Sigmoid colon (tissue), 4 donors: ENCODE measurements at regions not wholly inside any gene's neighbourhood (a gene's known extent, or its start where the extent isn't known, plus 50 kb on each side); places are given as distances from the start of the nearest gene placed in this dataset.

Experiments
- POLR2A ChIP-seq, 2 donors: fragments of 450-650 bp; IDR thresholded peaks; one replicate each; pipeline ENCODE4 v1.6.1; 2016; ENCODE audit warnings: antibody characterized with exemption in 2 of 2, mild to moderate bottlenecking in 2 of 2, moderate library complexity in 2 of 2
- POLR2AphosphoS5 ChIP-seq, 4 donors: sonication (generic); formaldehyde crosslinking; IDR thresholded peaks; one replicate each; pipeline ENCODE4 v1.6.1; 2017; ENCODE audit warnings: antibody characterized with exemption in 4 of 4
- TF ChIP-seq, protein P1 (sequence below), 4 experiments: fragments of 450-650 bp in 3 of 4; fragments of 200-600 bp in 1 of 4; IDR thresholded peaks; one replicate each; pipeline ENCODE4 v1.5.1; 2016 to 2019; ENCODE audit warnings: antibody characterized with exemption in 4 of 4, mild to moderate bottlenecking in 3 of 4, moderate library complexity in 2 of 4

DNA sequence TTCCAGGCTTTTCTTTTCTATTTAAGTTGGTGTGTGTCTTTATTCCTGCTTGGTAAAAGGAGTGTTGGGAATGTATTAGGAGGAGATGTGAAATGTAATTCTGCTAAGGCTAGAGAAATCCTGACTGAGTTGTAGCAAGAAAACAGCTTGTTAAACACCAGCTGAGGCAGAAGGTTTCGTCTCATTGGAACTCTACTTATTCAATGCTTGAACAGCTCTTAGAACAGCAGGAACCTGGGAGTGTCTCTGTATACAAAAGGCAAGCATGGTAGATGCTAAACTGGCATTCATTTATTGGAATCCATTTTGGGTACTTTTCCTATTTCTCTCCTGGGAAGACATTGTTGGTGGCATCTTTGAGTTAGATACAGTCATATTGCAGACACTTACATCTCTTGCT, 280.9 kb downstream of the HRH4 start:
- TF ChIP-seq, protein P1, sequence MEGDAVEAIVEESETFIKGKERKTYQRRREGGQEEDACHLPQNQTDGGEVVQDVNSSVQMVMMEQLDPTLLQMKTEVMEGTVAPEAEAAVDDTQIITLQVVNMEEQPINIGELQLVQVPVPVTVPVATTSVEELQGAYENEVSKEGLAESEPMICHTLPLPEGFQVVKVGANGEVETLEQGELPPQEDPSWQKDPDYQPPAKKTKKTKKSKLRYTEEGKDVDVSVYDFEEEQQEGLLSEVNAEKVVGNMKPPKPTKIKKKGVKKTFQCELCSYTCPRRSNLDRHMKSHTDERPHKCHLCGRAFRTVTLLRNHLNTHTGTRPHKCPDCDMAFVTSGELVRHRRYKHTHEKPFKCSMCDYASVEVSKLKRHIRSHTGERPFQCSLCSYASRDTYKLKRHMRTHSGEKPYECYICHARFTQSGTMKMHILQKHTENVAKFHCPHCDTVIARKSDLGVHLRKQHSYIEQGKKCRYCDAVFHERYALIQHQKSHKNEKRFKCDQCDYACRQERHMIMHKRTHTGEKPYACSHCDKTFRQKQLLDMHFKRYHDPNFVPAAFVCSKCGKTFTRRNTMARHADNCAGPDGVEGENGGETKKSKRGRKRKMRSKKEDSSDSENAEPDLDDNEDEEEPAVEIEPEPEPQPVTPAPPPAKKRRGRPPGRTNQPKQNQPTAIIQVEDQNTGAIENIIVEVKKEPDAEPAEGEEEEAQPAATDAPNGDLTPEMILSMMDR (IDR thresholded peaks at IDR 0.05): no peak
- TF ChIP-seq POLR2AphosphoS5 (IDR thresholded peaks at IDR 0.05) (no peak), POLR2A (IDR thresholded peaks at IDR 0.05) (no peak)
